Activated naive CD8-positive, alpha-beta T cell treated with anti-CD3 and anti-CD28 coated beads, Interleukin-2, amount 10 ng/mL, durations not matched to agents 7 days and 5 days (primary cell): ENCODE measurements at regions not wholly inside any gene's neighbourhood (a gene's known extent, or its start where the extent isn't known, plus 50 kb on each side); places are given as distances from the start of the nearest gene placed in this dataset.

Source experiments
- ATAC-seq: fragments of 150-1000 bp; cut with Tn5 transposase; one replicate; pipeline ENCODE4 v1.10.0; 2021; ENCODE audit warnings: low read depth, moderate library complexity
- POLR2A ChIA-PET: fragments of 350-600 bp; sonication (Branson Sonifier 250); formaldehyde crosslinking; loops from one replicate; lab custom pipeline; 2021; ENCODE audit warnings: antibody characterized with exemption; lab: Charles Lee
- DNase-seq: peaks from one replicate; pipeline ENCODE4 v3.0.0; 2021
- H3K27ac Mint-ChIP-seq: one replicate; pipeline ENCODE4 v1.8.0; 2022; ENCODE audit warnings: mild to moderate bottlenecking, mixed read lengths
- H3K27me3 Mint-ChIP-seq: one replicate; pipeline ENCODE4 v1.8.0; 2022; ENCODE audit warnings: mild to moderate bottlenecking, moderate library complexity, mixed read lengths
- H3K36me3 Mint-ChIP-seq: one replicate; pipeline ENCODE4 v1.8.0; 2021; ENCODE audit warnings: mild to moderate bottlenecking, mixed read lengths
- H3K4me1 Mint-ChIP-seq: one replicate; pipeline ENCODE4 v1.8.0; 2021; ENCODE audit warnings: mixed read lengths
- H3K4me3 Mint-ChIP-seq: one replicate; pipeline ENCODE4 v1.8.0; 2022; ENCODE audit warnings: mild to moderate bottlenecking, moderate library complexity, mixed read lengths
- H3K9me3 Mint-ChIP-seq: one replicate; pipeline ENCODE4 v1.8.0; 2021; ENCODE audit warnings: mixed read lengths

DNA sequence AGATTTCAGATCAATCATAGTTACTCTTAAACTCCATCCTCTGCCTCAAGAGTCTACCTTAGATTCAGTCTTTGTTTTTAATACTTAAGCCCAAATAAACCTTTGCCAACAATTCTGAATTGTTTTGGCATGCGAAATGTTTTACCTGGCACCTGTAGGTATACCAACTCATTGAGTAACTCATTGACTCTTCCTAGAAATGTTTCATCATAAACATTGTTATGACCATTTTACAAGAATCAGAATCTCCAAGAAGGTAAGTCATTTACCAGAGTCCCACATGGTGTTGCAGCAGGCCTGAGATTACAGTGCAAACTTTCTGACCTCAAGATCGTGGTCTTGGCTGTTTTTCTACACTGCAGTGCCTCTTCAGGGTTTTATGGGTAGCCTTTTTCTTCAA lies 750.4 kb downstream of the BRINP1 start:
- Mint-ChIP-seq H3K27me3 (no peaks in the 10 kb centered on the region), H3K4me1 (no peaks in the 10 kb centered on the region), H3K4me3 (no peak overlapping the region), H3K27ac (no peak overlapping the region), H3K9me3 (no peaks in the 10 kb centered on the region), H3K36me3 (no peaks in the 10 kb centered on the region)
- POLR2A ChIA-PET = no interaction called here
- ATAC-seq (no peak), DNase-seq (no peak)

DNA sequence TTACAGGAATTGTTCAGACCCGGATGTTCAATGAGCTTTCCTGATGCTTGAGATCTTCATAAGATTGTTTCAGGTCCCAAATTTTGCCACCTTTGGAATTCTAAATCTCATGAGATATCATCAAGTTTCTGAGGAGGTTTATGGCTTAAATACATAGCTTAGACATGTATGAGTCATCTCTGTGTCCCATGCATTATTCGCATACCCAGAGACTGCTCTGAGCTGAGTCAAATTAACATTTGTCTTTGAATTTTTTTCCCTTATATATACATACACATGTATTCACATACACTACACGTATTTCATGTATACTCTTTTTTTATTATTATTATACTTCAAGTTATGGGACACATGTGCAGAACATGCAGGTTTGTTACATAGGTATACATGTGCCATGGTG lies 744.6 kb downstream of the BRINP1 start:
- DNase-seq (no peak), ATAC-seq (no peak)
- POLR2A ChIA-PET = no interaction called here
- Mint-ChIP-seq H3K36me3 (no peaks in the 10 kb centered on the region), H3K27ac (no peak overlapping the region), H3K9me3 (peaks cover 2% of the 10 kb centered on the region), H3K27me3 (no peaks in the 10 kb centered on the region), H3K4me1 (no peaks in the 10 kb centered on the region), H3K4me3 (no peak overlapping the region)

DNA sequence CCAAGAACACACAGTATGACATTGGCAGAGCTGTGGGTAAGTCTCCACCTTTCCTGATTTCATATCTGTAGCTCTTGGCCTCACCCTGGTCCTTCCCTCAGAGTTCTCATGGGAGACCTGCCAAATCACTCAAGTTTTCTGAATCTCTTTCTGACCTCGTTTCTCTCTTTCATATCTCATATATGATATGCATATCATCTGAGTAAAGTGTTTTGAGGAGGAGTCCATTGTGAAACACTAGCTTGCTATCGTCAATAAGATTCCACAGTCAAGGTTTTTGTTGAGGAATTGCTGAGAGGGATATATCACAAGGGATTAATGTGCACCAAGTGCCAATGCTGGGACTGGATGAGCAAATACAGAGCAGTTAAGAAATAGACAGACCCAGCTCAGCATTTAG lies 739.2 kb downstream of the BRINP1 start:
- no peak overlapping the region for H3K4me3 Mint-ChIP-seq
- H3K4me1 Mint-ChIP-seq = no peaks in the 10 kb centered on the region
- no peaks in the 10 kb centered on the region for H3K36me3 Mint-ChIP-seq
- POLR2A ChIA-PET = no interaction called here
- no peak overlapping the region for H3K27ac Mint-ChIP-seq
- H3K9me3 Mint-ChIP-seq = peaks cover 18% of the 10 kb centered on the region
- DNase-seq = no peak
- no peaks in the 10 kb centered on the region for H3K27me3 Mint-ChIP-seq
- ATAC-seq = no peak

DNA sequence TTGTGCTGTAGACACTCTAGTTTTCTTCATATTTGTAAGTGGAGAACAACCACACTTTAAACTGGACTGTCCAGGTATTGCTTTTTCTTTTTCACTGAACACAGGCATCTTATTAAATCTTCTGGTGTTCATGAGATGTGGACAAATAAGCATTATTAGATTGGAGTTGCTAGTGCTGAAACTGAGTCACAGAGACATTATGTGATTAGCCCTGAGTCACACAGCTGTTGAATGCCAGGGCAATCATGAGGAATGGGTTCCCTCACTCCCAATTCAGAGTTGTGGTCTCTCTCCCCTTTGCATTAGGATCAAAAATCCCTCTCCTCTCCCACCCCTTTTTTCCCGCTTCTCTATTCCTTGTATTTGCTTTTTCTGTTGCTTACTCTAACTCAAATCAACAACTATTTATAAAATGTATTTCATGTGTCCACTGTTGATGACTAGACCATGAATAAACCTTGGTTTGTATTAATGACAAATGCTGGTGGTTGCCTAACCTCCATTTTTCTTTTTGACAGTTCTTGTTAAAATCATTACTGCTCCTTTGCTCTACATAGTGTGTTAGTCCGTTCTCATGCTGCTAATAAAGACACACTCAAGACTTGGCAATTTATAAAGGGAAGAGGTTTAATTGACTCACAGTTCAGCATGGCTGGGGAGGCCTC lies 738.2 kb downstream of the BRINP1 start:
- no peaks in the 10 kb centered on the region for H3K27me3 Mint-ChIP-seq
- POLR2A ChIA-PET = no interaction called here

DNA sequence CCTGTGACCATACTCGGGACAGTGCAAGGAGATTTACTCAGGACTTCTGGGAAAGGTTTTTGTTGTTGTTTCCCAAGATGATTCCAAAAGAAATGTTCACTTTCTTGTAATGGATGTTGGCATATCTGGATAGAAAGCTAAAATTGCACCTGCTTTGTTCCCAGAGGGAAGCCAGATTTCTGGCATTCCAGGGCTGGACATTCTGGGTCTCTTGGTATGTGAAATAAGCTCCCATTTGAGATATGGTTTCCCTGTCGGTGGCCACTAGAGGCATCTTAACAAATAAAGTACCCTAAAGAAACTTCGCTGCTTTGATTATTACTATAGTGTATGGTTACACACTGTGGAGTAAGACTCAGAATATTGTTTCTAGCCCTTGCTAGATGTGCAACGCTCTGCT lies 737.3 kb downstream of the BRINP1 start:
- Mint-ChIP-seq H3K36me3 (no peaks in the 10 kb centered on the region), H3K4me1 (no peaks in the 10 kb centered on the region), H3K27ac (no peak overlapping the region), H3K9me3 (peaks cover 23% of the 10 kb centered on the region), H3K27me3 (no peaks in the 10 kb centered on the region), H3K4me3 (no peak overlapping the region)
- no peak for ATAC-seq
- POLR2A ChIA-PET = no interaction called here
- DNase-seq = no peak

More for the DNA sequence above, 738.2 kb downstream of the BRINP1 start:
- H3K4me3 Mint-ChIP-seq = no peak overlapping the region
- no peaks in the 10 kb centered on the region for H3K36me3 Mint-ChIP-seq
- no peak overlapping the region for H3K27ac Mint-ChIP-seq
- no peak for DNase-seq
- no peaks in the 10 kb centered on the region for H3K4me1 Mint-ChIP-seq
- peaks cover 22% of the 10 kb centered on the region for H3K9me3 Mint-ChIP-seq
- no peak for ATAC-seq

DNA sequence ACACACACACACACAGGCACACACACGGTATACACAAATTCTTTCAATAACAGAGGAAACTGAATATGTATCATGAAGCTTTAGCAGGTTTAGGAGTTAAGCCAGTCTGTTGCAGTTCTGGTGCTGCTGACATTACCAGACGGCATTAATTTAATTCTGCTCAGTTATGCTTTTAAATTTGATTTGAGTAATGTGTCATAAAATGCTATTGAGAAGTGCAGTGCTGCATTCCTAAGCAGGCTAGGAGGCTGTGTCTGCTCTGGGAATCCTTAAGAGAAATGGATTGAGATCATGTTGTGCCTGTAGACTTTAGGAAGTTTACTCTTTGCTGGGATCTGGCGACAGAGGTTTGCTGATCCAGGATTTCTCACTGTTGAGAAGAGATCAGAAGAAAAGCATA lies 733.8 kb downstream of the BRINP1 start:
- H3K4me1 Mint-ChIP-seq = no peaks in the 10 kb centered on the region
- no peaks in the 10 kb centered on the region for H3K36me3 Mint-ChIP-seq
- H3K27me3 Mint-ChIP-seq = no peaks in the 10 kb centered on the region
- POLR2A ChIA-PET = no interaction called here
- no peak overlapping the region for H3K27ac Mint-ChIP-seq
- no peak for DNase-seq
- peaks cover 29% of the 10 kb centered on the region for H3K9me3 Mint-ChIP-seq
- H3K4me3 Mint-ChIP-seq = no peak overlapping the region
- ATAC-seq = no peak

DNA sequence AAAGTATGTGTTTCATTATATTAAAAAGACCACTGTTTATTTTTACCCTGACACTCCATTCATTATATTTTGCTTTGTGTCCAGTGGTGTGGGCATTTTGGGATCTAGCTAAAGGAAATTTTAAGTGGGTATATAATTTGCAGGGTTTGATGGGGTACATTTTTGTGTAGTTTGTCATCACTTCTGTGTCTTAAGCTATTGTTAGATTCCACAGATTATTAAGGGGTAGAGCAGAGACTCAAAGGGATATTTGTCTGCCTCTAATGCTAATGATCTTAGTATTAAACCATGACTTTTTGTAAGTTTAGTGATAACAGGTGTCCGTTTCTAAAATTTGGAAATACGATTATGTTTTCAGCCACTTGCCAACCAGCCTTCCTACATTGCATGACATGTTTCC lies 731.6 kb downstream of the BRINP1 start:
- Mint-ChIP-seq H3K4me1 (no peaks in the 10 kb centered on the region), H3K36me3 (no peaks in the 10 kb centered on the region), H3K27ac (no peak overlapping the region), H3K27me3 (no peaks in the 10 kb centered on the region), H3K9me3 (peaks cover 25% of the 10 kb centered on the region), H3K4me3 (no peak overlapping the region)
- DNase-seq (no peak), ATAC-seq (no peak)
- POLR2A ChIA-PET = no interaction called here

DNA sequence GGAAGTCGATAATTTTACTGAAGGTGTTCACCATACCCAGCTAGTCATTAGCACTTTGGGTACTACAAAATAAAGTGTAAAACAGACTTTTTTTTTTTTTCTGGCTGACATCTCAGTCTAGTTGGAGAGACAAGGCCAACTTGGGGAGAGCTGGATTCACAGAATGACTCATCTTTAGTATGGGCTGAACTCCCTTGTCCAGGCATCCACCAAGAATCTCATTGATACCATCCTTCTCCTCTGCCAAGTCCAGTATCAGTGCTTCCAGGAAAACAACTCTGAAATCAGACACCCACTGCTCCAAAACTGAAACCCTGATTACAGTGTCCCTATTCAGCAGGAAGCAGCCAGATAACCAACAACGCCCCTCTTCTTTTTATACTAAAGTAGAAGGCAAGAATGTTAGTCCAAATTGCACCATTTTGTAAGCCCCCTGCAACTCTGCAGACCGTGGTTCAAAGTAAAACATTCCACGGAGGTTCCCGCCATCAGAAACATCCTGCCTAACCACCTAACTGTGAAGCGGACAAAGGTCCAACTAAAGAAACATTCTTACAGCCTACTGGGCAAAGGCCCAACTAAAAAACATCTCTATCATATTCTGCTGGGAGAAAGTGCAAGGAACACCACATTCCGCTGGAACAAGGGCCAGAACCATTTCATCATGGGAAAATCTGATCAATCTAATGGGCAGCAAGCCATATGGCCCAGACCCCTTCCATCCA lies 728.2 kb downstream of the BRINP1 start:
- POLR2A ChIA-PET = no interaction called here
- peaks cover 14% of the 10 kb centered on the region for H3K9me3 Mint-ChIP-seq

DNA sequence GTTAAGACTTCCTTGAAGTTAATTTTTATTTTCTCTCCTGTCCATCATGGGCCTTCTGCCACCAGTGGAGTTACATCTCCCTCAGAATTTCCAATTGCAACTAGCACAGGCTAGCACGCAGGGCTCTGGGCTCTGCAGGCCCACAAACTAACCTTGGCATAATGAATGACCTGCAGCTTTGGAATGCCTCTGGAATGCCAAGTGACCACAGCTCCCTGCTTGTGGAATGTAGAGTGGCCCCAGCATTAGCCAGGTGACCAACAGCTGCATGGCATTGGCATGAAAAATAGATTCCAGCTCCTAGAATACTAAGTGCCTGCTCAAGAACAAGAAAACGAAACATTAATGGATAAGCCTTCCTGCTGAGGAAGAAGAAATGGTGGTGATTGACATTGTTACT lies 726.1 kb downstream of the BRINP1 start:
- peaks cover 16% of the 10 kb centered on the region for H3K9me3 Mint-ChIP-seq
- no peaks in the 10 kb centered on the region for H3K27me3 Mint-ChIP-seq
- POLR2A ChIA-PET = no interaction called here
- no peaks in the 10 kb centered on the region for H3K4me1 Mint-ChIP-seq
- no peak overlapping the region for H3K4me3 Mint-ChIP-seq
- H3K27ac Mint-ChIP-seq = no peak overlapping the region
- no peaks in the 10 kb centered on the region for H3K36me3 Mint-ChIP-seq
- ATAC-seq = no peak
- no peak for DNase-seq

More for the DNA sequence above, 728.2 kb downstream of the BRINP1 start:
- DNase-seq (no peak), ATAC-seq (no peak)
- no peak overlapping the region for H3K4me3 Mint-ChIP-seq
- no peaks in the 10 kb centered on the region for H3K27me3 Mint-ChIP-seq
- no peaks in the 10 kb centered on the region for H3K4me1 Mint-ChIP-seq
- no peaks in the 10 kb centered on the region for H3K36me3 Mint-ChIP-seq
- H3K27ac Mint-ChIP-seq = no peak overlapping the region

DNA sequence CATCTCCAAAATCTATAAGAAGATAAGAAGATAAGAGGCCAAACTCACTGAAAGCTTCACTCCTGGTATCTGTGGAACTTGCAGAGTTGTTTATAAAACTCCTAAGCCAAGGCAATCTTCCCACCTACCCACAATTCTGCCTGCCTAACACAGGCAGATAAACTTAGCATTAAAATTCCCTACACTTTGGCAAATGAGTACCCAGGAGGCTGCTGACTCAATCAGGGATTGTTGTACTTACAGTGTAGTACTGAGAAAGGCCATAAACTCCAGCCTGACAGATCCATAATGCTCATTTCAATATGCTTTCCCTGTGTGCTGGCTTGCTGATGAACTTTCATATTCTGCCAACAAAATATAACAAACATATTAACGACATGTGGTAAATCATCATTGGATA lies 725.2 kb downstream of the BRINP1 start:
- ATAC-seq (no peak), DNase-seq (no peak)
- no peaks in the 10 kb centered on the region for H3K4me1 Mint-ChIP-seq
- H3K9me3 Mint-ChIP-seq = peaks cover 11% of the 10 kb centered on the region
- POLR2A ChIA-PET = no interaction called here
- H3K36me3 Mint-ChIP-seq = no peaks in the 10 kb centered on the region
- H3K27ac Mint-ChIP-seq = no peak overlapping the region
- no peak overlapping the region for H3K4me3 Mint-ChIP-seq
- H3K27me3 Mint-ChIP-seq = no peaks in the 10 kb centered on the region

DNA sequence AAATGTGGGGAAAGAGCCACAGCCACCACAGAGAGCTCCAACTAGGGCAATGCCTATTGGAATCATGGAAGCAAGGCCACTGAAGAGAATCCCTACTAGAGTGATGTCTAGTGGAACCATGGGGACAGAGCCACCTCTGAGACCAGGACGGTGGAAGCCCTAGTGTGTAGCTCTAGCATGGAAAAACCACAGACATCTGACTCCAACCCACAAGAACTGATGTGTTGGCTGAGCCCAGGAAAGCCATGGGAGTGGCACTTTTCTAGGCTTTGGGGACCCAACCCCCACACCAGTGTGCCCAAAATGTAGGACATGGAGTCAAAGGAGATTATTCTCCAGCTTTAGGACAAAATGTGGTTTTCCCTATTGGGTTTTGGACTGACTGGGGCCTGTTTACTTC lies 721.9 kb downstream of the BRINP1 start:
- peaks cover 11% of the 10 kb centered on the region for H3K9me3 Mint-ChIP-seq
- no peak overlapping the region for H3K27ac Mint-ChIP-seq
- H3K4me1 Mint-ChIP-seq = no peaks in the 10 kb centered on the region
- H3K4me3 Mint-ChIP-seq = no peak overlapping the region
- no peak for ATAC-seq
- POLR2A ChIA-PET = no interaction called here
- H3K36me3 Mint-ChIP-seq = no peaks in the 10 kb centered on the region
- no peak for DNase-seq
- no peaks in the 10 kb centered on the region for H3K27me3 Mint-ChIP-seq

DNA sequence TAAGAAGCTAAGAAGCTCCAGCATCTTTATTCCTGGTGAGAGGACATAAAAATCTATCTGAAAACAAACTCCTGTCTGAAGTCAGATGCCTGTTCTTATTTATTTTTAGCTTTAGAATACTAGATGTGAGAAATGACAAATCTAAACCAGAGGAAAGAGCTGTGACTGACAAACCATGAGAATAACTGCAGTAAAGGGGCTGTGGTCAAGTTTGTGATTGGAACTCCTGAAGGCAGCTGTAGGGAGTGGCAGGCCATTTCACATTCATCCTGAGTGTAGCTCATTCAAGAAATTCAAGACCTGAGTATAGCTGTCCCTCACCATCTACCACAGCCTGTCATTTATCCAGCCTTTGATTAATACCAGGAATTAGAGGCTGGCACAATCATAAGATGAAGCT lies 718.8 kb downstream of the BRINP1 start:
- Mint-ChIP-seq H3K9me3 (peaks cover 9% of the 10 kb centered on the region), H3K4me1 (no peaks in the 10 kb centered on the region), H3K27me3 (no peaks in the 10 kb centered on the region), H3K4me3 (no peak overlapping the region), H3K36me3 (no peaks in the 10 kb centered on the region), H3K27ac (no peak overlapping the region)
- ATAC-seq (no peak), DNase-seq (no peak)
- POLR2A ChIA-PET = no interaction called here

DNA sequence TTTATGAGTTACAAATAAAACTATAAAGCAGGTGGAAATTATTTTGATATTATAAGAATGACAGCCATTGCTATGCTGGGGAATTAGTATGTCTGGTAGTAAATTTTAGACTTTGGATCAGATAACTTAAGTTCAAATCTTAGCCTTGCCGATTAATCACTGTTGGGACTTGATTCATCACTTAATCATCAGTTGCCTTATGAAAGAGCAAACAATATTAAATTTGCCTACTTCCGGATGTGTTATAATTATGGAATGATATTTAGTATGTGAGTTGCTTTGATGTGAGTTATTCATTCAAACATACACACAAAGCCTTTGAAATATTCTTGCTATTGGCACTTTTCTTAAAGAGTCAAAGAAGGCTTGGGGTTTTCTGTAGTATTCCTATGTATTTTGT lies 717.7 kb downstream of the BRINP1 start:
- Mint-ChIP-seq H3K9me3 (peaks cover 4% of the 10 kb centered on the region), H3K4me1 (no peaks in the 10 kb centered on the region), H3K4me3 (no peak overlapping the region), H3K36me3 (no peaks in the 10 kb centered on the region), H3K27ac (no peak overlapping the region), H3K27me3 (no peaks in the 10 kb centered on the region)
- POLR2A ChIA-PET = no interaction called here
- DNase-seq (no peak), ATAC-seq (no peak)

DNA sequence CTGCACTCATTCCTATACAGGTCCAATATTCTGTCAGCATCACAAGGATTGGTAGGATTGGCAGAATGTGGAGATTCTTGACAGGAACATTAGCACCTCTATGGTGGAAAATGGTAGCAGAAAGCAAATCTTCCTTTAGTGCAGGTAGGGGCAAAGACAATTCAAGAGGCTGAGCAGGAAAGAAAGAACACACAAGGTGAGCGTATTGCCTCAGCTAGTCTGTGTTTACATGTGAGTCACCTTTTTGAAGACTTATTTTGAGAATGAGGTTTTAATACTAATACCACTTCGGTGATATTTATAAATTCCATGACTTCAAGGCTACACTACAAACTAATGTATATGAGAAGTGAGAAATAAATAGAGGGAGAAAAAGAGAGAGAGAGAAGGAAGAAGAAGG lies 717.0 kb downstream of the BRINP1 start:
- no peak for DNase-seq
- H3K4me3 Mint-ChIP-seq = no peak overlapping the region

More for the DNA sequence above, 717.0 kb downstream of the BRINP1 start:
- Mint-ChIP-seq H3K27ac (no peak overlapping the region), H3K4me1 (no peaks in the 10 kb centered on the region), H3K27me3 (no peaks in the 10 kb centered on the region), H3K9me3 (peaks cover 3% of the 10 kb centered on the region), H3K36me3 (no peaks in the 10 kb centered on the region)
- ATAC-seq = no peak
- POLR2A ChIA-PET = no interaction called here
